H9 (cell line): ENCODE measurements at regions not wholly inside any gene's neighbourhood (a gene's known extent, or its start where the extent isn't known, plus 50 kb on each side); places are given as distances from the start of the nearest gene placed in this dataset.
A peak's percentile ranks its signal among the peaks of the same experiment; 100 is the strongest.

Experiments used
- DNase-seq: peaks from one replicate; pipeline ENCODE4 v3.0.0-alpha.2; 2017
- H2AFZ ChIP-seq: one replicate; pipeline ENCODE4 v1.6.1; 2013; ENCODE audit warnings: mild to moderate bottlenecking, low read length, control low read depth, moderate library complexity
- H2AK5ac ChIP-seq: 2 replicates; pipeline ENCODE4 v1.6.1; 2013; ENCODE audit warnings: low read length, control low read depth, mixed read lengths; ENCODE audit not compliant: insufficient read length
- H2BK120ac ChIP-seq: one replicate; pipeline ENCODE4 v1.6.1; 2013; ENCODE audit warnings: low read depth, mild to moderate bottlenecking, low read length, control low read depth, inconsistent platforms; ENCODE audit not compliant: poor library complexity, severe bottlenecking
- H2BK12ac ChIP-seq: 2 replicates; pipeline ENCODE4 v1.6.1; 2013; ENCODE audit warnings: low read length, control low read depth, mixed read lengths, low read depth; ENCODE audit not compliant: insufficient read length
- H2BK15ac ChIP-seq: 2 replicates; pipeline ENCODE4 v1.6.1; 2013; ENCODE audit warnings: low read depth, low read length, control low read depth
- H2BK20ac ChIP-seq: one replicate; pipeline ENCODE4 v1.6.1; 2013; ENCODE audit warnings: low read depth, mild to moderate bottlenecking, low read length, control low read depth, inconsistent platforms; ENCODE audit not compliant: poor library complexity, severe bottlenecking
- H2BK5ac ChIP-seq: 2 replicates; pipeline ENCODE4 v1.6.1; 2013; ENCODE audit warnings: low read length, control low read depth, mixed read lengths; ENCODE audit not compliant: insufficient read length
- H3K14ac ChIP-seq: 2 replicates; pipeline ENCODE4 v1.6.1; 2013; ENCODE audit warnings: low read length, control low read depth; ENCODE audit not compliant: insufficient read depth
- H3K18ac ChIP-seq: 2 replicates; pipeline ENCODE4 v1.6.1; 2013; ENCODE audit warnings: low read depth, mild to moderate bottlenecking, mixed read lengths, low read length, control low read depth; ENCODE audit not compliant: insufficient read length
- H3K23ac ChIP-seq: 2 replicates; pipeline ENCODE4 v1.6.1; 2013; ENCODE audit warnings: low read length, control low read depth, mixed read lengths, low read depth; ENCODE audit not compliant: insufficient read length
- H3K23me2 ChIP-seq: 2 replicates; pipeline ENCODE4 v1.6.1; 2013; ENCODE audit warnings: low read depth, mild to moderate bottlenecking, mixed read lengths, low read length, control low read depth; ENCODE audit not compliant: insufficient read length, poor library complexity, severe bottlenecking
- H3K27ac ChIP-seq: 2 replicates; pipeline ENCODE4 v1.5.1; 2013; ENCODE audit warnings: low read length, control low read depth, mixed read lengths, low read depth; ENCODE audit not compliant: insufficient read length
- H3K27me3 ChIP-seq: 2 replicates; pipeline ENCODE4 v1.6.1; 2013; ENCODE audit warnings: low read length, control low read depth, inconsistent platforms; ENCODE audit not compliant: insufficient read depth
- H3K4ac ChIP-seq: 2 replicates; pipeline ENCODE4 v1.6.1; 2013; ENCODE audit warnings: low read depth, mild to moderate bottlenecking, control low read depth, inconsistent platforms, low read length, moderate library complexity
- H3K4me1 ChIP-seq: 2 replicates; pipeline ENCODE4 v1.6.1; 2013; ENCODE audit warnings: low read length, control low read depth, inconsistent platforms; ENCODE audit not compliant: insufficient read depth
- H3K4me2 ChIP-seq: 2 replicates; pipeline ENCODE4 v1.6.1; 2013; ENCODE audit warnings: low read length, control low read depth, mixed read lengths; ENCODE audit not compliant: insufficient read length, insufficient read depth
- H3K56ac ChIP-seq: 2 replicates; pipeline ENCODE4 v1.6.1; 2013; ENCODE audit warnings: low read depth, mild to moderate bottlenecking, mixed read lengths, low read length, control low read depth; ENCODE audit not compliant: insufficient read length
- H3K79me1 ChIP-seq: 2 replicates; pipeline ENCODE4 v1.6.1; 2013; ENCODE audit warnings: low read depth, mild to moderate bottlenecking, moderate library complexity, low read length, control low read depth, inconsistent platforms; ENCODE audit not compliant: insufficient read depth, poor library complexity, severe bottlenecking
- H3K79me2 ChIP-seq: 2 replicates; pipeline ENCODE4 v1.6.1; 2013; ENCODE audit warnings: low read length, control low read depth, inconsistent platforms; ENCODE audit not compliant: insufficient read depth
- H3K9ac ChIP-seq: 2 replicates; pipeline ENCODE4 v1.6.1; 2013; ENCODE audit warnings: low read length, control low read depth, mixed read lengths; ENCODE audit not compliant: insufficient read length; ENCODE audit errors: extremely low read depth
- H3K9me3 ChIP-seq: one replicate; pipeline ENCODE4 v1.6.1; 2013; ENCODE audit warnings: low read depth, low read length, inconsistent platforms; ENCODE audit not compliant: control insufficient read depth
- H3T11ph ChIP-seq: one replicate; pipeline ENCODE4 v1.6.1; 2013; ENCODE audit warnings: mild to moderate bottlenecking, low read length, control low read depth, inconsistent platforms
- H4K20me1 ChIP-seq: one replicate; pipeline ENCODE4 v1.6.1; 2013; ENCODE audit not compliant: control insufficient read depth, insufficient read length, insufficient read depth
- H4K5ac ChIP-seq: 2 replicates; pipeline ENCODE4 v1.6.1; 2013; ENCODE audit warnings: low read depth, mild to moderate bottlenecking, mixed read lengths, low read length, control low read depth; ENCODE audit not compliant: insufficient read length
- H4K8ac ChIP-seq: replicated peaks from 2 replicates; pipeline ENCODE4 v1.6.1; 2013; ENCODE audit warnings: low read length, control low read depth, mixed read lengths, low read depth; ENCODE audit not compliant: insufficient read length
- H4K91ac ChIP-seq: 2 replicates; pipeline ENCODE4 v1.6.1; 2013; ENCODE audit warnings: low read depth, mild to moderate bottlenecking, moderate library complexity, mixed read lengths, low read length, control low read depth; ENCODE audit not compliant: insufficient read length
- H3K27ac Mint-ChIP-seq, 3 experiments: 2 replicates in 2 of 3; 3 replicates in 1 of 3; pipeline ENCODE4 v1.8.0; 2020 to 2021; ENCODE audit warnings: mixed read lengths in 3 of 3, mild to moderate bottlenecking in 1 of 3, moderate library complexity in 1 of 3
- H3K27me3 Mint-ChIP-seq: 2 replicates; pipeline ENCODE4 v1.8.0; 2021; ENCODE audit warnings: low read depth, mild to moderate bottlenecking, moderate library complexity, mixed read lengths
- H3K36me3 Mint-ChIP-seq, 3 experiments: 2 replicates in 2 of 3; 3 replicates in 1 of 3; pipeline ENCODE4 v1.8.0; 2020 to 2021; ENCODE audit warnings: low read depth in 3 of 3, mixed read lengths in 3 of 3; ENCODE audit not compliant: insufficient read depth in 1 of 3
- H3K4me1 Mint-ChIP-seq, 2 experiments: 2 replicates each; pipeline ENCODE4 v1.8.0; 2020; ENCODE audit warnings: mixed read lengths in 2 of 2
- H3K4me3 Mint-ChIP-seq, 2 experiments: 2 replicates in 1 of 2; 3 replicates in 1 of 2; pipeline ENCODE4 v1.8.0; 2020 to 2021; ENCODE audit warnings: mild to moderate bottlenecking in 2 of 2, mixed read lengths in 2 of 2, moderate library complexity in 1 of 2
- H3K9me3 Mint-ChIP-seq, 2 experiments: 2 replicates in 1 of 2; 3 replicates in 1 of 2; pipeline ENCODE4 v1.8.0; 2020; ENCODE audit warnings: mild to moderate bottlenecking in 2 of 2, mixed read lengths in 2 of 2, moderate library complexity in 1 of 2
- WGBS: extraction: QIAGEN DNeasy Blood & Tissue Kit; methylation state at CpG from one replicate; pipeline ENCODE4 v1.1.7; 2013; ENCODE audit warnings: missing lambda C conversion rate, low lambda C conversion rate, mixed read lengths; ENCODE audit not compliant: insufficient read length; ENCODE audit errors: extremely low coverage; 5-methylcytosine and 5-hydroxymethylcytosine counted together
- TF ChIP-seq, protein P1 (sequence below): fragments of 200-600 bp; sonication (generic); conservative IDR thresholded peaks from 3 replicates; pipeline ENCODE4 v1.8.0; 2021; ENCODE audit warnings: antibody characterized with exemption, mild to moderate bottlenecking

DNA sequence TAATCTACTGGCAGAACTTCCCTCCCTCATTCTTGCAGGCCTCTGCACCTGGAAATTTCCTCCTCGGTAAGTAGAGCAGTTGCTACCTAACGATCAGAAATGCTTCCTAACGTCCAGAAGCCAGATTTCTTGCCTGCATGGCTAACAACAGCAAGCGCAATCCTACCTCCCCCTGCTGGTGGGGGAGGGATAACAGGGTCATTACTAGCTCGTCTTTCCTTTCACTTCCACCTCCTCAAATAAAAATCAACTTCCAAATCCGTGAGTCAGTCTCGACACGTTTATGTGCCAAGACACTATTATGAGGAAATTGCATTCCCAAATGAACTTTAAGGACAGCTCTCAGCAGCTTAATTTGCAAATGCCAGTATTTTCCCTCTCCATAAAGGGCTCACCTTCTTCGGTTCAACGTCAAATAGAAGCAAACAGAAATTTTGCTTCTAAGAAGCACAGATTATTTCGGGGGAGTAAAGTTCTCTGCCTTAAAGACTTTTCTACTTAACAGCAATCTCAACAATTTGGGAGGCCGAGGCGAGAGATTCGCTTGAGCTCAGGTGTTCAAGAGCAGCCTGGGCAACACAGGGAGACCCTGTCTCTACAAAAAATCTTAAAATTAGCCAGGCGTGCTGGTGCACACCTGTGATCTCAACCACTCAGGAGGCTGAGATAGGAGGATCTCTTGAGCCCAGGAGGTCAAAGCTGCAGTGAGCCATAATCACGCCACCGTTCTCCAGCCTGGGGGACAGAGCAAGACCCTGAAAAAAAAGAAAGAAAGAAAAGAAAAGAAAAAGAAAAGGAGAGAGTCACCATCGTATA is 188.6 kb upstream of the PSMD7 start:
- Histone ChIP-seq H3K56ac (no peak overlapping the region), H4K91ac (no peak overlapping the region), H3K23me2 (no peaks in the 10 kb centered on the region), H2BK5ac (no peak overlapping the region), H3K4me2 (no peak overlapping the region), H4K20me1 (no peaks in the 10 kb centered on the region), H3K79me1 (no peaks in the 10 kb centered on the region), H3K9me3 (no peaks in the 10 kb centered on the region), H3K18ac (no peak overlapping the region), H2BK12ac (no peak overlapping the region), H3T11ph (no peak overlapping the region), H2BK20ac (no peak overlapping the region), H3K27ac (no peak overlapping the region), H3K23ac (no peak overlapping the region), H2AK5ac (no peak overlapping the region), H4K8ac (no peak overlapping the region), H3K4ac (no peak overlapping the region), H2AFZ (no peak overlapping the region), H3K79me2 (no peaks in the 10 kb centered on the region), H3K27me3 (no peaks in the 10 kb centered on the region), H3K9ac (no peak overlapping the region), H3K4me1 (no peaks in the 10 kb centered on the region), H2BK15ac (no peak overlapping the region), H4K5ac (no peak overlapping the region), H3K14ac (no peak overlapping the region), H2BK120ac (no peak overlapping the region)
- H3K36me3 Mint-ChIP-seq = peaks cover 0 to 9% (median 2%) of the 10 kb centered on the region in 3 experiments; a peak in 3 of 7 replicates
- peak overlapping the region in 2 of 3 experiments; percentile 3 to 25; a peak in 1 of 7 replicates for H3K27ac Mint-ChIP-seq
- peak; percentile 79 for DNase-seq
- no peak overlapping the region for H3K4me3 Mint-ChIP-seq
- TF ChIP-seq, protein P1, sequence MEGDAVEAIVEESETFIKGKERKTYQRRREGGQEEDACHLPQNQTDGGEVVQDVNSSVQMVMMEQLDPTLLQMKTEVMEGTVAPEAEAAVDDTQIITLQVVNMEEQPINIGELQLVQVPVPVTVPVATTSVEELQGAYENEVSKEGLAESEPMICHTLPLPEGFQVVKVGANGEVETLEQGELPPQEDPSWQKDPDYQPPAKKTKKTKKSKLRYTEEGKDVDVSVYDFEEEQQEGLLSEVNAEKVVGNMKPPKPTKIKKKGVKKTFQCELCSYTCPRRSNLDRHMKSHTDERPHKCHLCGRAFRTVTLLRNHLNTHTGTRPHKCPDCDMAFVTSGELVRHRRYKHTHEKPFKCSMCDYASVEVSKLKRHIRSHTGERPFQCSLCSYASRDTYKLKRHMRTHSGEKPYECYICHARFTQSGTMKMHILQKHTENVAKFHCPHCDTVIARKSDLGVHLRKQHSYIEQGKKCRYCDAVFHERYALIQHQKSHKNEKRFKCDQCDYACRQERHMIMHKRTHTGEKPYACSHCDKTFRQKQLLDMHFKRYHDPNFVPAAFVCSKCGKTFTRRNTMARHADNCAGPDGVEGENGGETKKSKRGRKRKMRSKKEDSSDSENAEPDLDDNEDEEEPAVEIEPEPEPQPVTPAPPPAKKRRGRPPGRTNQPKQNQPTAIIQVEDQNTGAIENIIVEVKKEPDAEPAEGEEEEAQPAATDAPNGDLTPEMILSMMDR = peak; percentile 94
- no peaks in the 10 kb centered on the region for H3K27me3 Mint-ChIP-seq
- peaks cover 16 to 18% of the 10 kb centered on the region in 2 experiments for H3K4me1 Mint-ChIP-seq
- H3K9me3 Mint-ChIP-seq = peaks cover 0 to 4% of the 10 kb centered on the region in 2 experiments; a peak in 3 of 5 replicates
- no CpG with 5 or more reads among the region's 18 CpGs for WGBS
